Esophagus squamous epithelium (tissue), 5 donors: ENCODE measurements at regions not wholly inside any gene's neighbourhood (a gene's known extent, or its start where the extent isn't known, plus 50 kb on each side); places are given as distances from the start of the nearest gene placed in this dataset.

ENCODE experiments used
- DNase-seq: peaks from one replicate; lab custom pipeline; 2025; lab: John Stamatoyannopoulos, UW
- H3K27ac ChIP-seq, 4 donors: fragments of 200-600 bp; sonication (generic); one replicate each; pipeline ENCODE4 v1.5.1; 2016 to 2019; ENCODE audit warnings: mild to moderate bottlenecking in 1 of 4
- H3K27me3 ChIP-seq, 4 donors: fragments of 200-600 bp; sonication (generic); 1 replicate in 3 of 4; 2 replicates in 1 of 4; pipeline versions ENCODE4 v1.5.1 to v1.6.0; 2017 to 2021; ENCODE audit warnings: antibody characterized with exemption in 1 of 4
- H3K36me3 ChIP-seq, 3 donors: fragments of 200-600 bp; sonication (generic); one replicate each; pipeline ENCODE4 v1.5.1; 2016 to 2019
- H3K4me1 ChIP-seq, 3 donors: fragments of 200-600 bp; sonication (generic); one replicate each; pipeline ENCODE4 v1.5.1; 2017 to 2019
- H3K4me3 ChIP-seq, 4 donors: fragments of 200-600 bp; sonication (generic); 1 replicate in 3 of 4; 2 replicates in 1 of 4; pipeline ENCODE4 v1.5.1; 2016 to 2019; ENCODE audit warnings: mild to moderate bottlenecking in 2 of 4, moderate library complexity in 1 of 4
- H3K9me3 ChIP-seq, 3 donors: fragments of 200-600 bp; sonication (generic); one replicate each; pipeline ENCODE4 v1.5.1; 2016 to 2019
- POLR2A ChIP-seq, 4 donors: fragments of 450-650 bp; IDR thresholded peaks; one replicate each; pipeline ENCODE4 v1.6.1; 2017; ENCODE audit warnings: antibody characterized with exemption in 4 of 4, mild to moderate bottlenecking in 4 of 4, moderate library complexity in 3 of 4
- WGBS, 2 donors: methylation state at CpG; one replicate each; pipeline ENCODE4 v1.1.5; 2018; 5-methylcytosine and 5-hydroxymethylcytosine counted together
- intact Hi-C: fragments of 100-400 bp; cut with DNase I; formaldehyde crosslinking; loops from one replicate; pipeline ENCODE4 v1.15.0; 2022
- TF ChIP-seq, protein P1 (sequence below), 6 experiments: fragments of 450-650 bp in 4 of 6; fragments of 200-600 bp in 2 of 6; sonication (generic) in 2 of 6; IDR thresholded peaks; one replicate each; pipeline ENCODE4 v1.5.1; 2016 to 2019; ENCODE audit warnings: antibody characterized with exemption in 6 of 6, mild to moderate bottlenecking in 4 of 6, moderate library complexity in 4 of 6
- donor health status: DM: yes; HTN: yes; CAD: no.

DNA sequence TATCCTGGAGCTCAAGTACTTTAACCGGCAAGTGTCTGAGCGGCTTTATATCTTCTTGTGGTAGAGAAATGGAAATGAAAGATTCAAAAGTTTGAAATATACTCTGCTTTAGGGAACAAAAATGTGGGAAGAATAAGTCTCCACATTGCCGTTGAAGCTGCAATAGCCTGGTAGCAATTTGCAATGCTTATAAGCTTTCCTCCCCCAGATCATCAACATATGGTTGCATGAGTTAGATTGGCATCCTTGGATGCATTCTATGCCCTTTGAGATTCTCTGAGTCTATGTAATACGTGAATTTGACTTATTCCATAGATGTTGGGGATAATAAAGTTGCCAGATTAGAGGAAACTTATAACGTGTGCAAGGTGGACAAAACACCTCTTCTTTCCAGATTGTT, 86.1 kb upstream of the KCNK1 start:
- H3K27ac ChIP-seq, result no peak overlapping the region
- no peak overlapping the region for H3K4me3 ChIP-seq
- TF ChIP-seq, protein P1, sequence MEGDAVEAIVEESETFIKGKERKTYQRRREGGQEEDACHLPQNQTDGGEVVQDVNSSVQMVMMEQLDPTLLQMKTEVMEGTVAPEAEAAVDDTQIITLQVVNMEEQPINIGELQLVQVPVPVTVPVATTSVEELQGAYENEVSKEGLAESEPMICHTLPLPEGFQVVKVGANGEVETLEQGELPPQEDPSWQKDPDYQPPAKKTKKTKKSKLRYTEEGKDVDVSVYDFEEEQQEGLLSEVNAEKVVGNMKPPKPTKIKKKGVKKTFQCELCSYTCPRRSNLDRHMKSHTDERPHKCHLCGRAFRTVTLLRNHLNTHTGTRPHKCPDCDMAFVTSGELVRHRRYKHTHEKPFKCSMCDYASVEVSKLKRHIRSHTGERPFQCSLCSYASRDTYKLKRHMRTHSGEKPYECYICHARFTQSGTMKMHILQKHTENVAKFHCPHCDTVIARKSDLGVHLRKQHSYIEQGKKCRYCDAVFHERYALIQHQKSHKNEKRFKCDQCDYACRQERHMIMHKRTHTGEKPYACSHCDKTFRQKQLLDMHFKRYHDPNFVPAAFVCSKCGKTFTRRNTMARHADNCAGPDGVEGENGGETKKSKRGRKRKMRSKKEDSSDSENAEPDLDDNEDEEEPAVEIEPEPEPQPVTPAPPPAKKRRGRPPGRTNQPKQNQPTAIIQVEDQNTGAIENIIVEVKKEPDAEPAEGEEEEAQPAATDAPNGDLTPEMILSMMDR (IDR thresholded peaks at IDR 0.05), result no peak
- TF ChIP-seq POLR2A (IDR thresholded peaks at IDR 0.05), result no peak
- H3K27me3 ChIP-seq, result no peaks in the 10 kb centered on the region
- intact Hi-C loops, result no loop called here
- WGBS, 2 donors, result 81% methylated on average over 5 of the region's 5 CpGs
- peaks cover 0 to 5% (median 0%) of the 10 kb centered on the region in 3 donors for H3K9me3 ChIP-seq
- no peak for DNase-seq
- H3K36me3 ChIP-seq, result no peaks in the 10 kb centered on the region
- H3K4me1 ChIP-seq, result no peaks in the 10 kb centered on the region

- 39 to 69% methylated on average over 6 of the region's 6 CpGs for WGBS, 2 donors
- intact Hi-C loops, result no loop called here
Measured at GRCh38 chr1:233530665-233531386, 83.1 kb upstream of the KCNK1 start.

DNA sequence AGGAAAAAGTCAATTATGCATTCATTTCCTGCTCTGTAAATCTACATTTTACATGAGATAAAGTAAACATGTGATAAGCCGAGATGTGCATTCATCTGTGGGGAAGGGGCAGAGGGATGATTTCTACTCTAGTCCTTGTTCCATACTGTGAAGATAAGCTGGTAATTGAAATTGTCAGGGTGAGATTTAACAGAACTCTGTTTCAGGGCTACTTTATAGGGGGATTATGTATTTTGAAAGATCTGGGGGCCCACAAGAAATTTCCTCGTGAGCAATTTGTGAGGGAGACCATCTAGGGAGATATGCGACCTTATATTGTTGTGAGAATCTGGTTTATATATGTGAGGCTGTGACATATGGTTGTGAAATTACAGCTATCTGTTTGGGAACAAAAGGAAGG, 73.1 kb upstream of the KCNK1 start:
- WGBS, 2 donors, result 81 to 82% methylated on average over 3 of the region's 3 CpGs
- Histone ChIP-seq H3K4me1 (peaks cover 0 to 24% (median 3%) of the 10 kb centered on the region in 3 donors), H3K27ac (no peak overlapping the region), H3K36me3 (no peaks in the 10 kb centered on the region), H3K4me3 (no peak overlapping the region), H3K9me3 (no peaks in the 10 kb centered on the region), H3K27me3 (no peaks in the 10 kb centered on the region)
- TF ChIP-seq, protein P1 (IDR thresholded peaks at IDR 0.05), result no peak
- no peak for TF ChIP-seq POLR2A (IDR thresholded peaks at IDR 0.05)
- no peak for DNase-seq
- intact Hi-C loops, result no loop called here

More at GRCh38 chr1:233530665-233531386, 83.1 kb upstream of the KCNK1 start:
- H3K36me3 ChIP-seq, result no peaks in the 10 kb centered on the region
- peaks cover 0 to 5% (median 0%) of the 10 kb centered on the region in 3 donors for H3K9me3 ChIP-seq
- no peak for TF ChIP-seq POLR2A (IDR thresholded peaks at IDR 0.05)
- TF ChIP-seq, protein P1 (IDR thresholded peaks at IDR 0.05), result no peak
- no peaks in the 10 kb centered on the region for H3K4me1 ChIP-seq
- H3K27ac ChIP-seq, result no peak overlapping the region
- no peak for DNase-seq
- H3K4me3 ChIP-seq, result no peak overlapping the region
- no peaks in the 10 kb centered on the region for H3K27me3 ChIP-seq

DNA sequence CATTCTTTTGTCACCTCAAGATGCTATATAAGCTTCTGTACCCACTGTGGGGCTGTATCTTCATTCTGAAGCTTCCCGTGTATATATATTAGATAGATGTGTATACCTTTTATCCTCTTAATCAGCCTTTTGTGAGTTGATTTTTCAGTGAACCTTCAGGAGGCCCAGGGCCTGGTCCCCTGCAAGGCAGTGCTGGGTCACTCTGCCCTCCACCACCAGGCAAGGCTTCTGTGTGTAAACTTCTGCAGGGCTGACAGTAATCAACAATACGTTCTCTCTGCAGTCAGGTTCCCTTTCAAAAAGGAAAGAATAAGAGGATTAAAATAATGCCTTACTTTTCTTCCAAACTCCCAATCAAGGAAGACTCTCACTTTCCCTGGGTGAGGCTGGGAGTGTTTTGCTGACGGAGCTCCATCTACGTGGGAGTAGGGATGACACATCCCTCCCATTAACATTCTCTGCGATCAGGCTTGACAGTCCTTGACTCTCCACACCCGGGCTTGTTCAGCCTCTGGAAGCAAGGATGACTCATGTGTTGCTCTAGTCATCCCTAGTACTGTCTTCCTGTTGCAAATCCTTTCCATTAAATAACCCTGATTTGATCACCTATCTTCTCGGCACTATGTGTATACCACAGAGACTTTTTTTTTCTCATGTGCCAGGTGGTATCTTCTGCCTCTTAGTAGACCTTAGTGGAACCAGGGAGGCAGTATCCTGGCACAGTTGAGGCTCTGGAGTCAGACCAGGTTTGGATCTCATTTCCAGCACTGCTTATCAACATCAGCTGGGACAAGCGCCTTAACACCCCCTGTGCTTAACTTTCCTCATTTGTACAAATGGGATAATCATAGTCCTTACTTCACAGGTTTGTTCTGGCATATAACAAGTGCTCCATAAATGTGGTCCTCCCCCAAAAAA, 70.3 kb upstream of the KCNK1 start:
- DNase-seq, result no peak
- no peak for TF ChIP-seq POLR2A (IDR thresholded peaks at IDR 0.05)
- TF ChIP-seq, protein P1 (IDR thresholded peaks at IDR 0.05), result no peak
- intact Hi-C loops, result no loop called here

More for the DNA sequence above, 70.3 kb upstream of the KCNK1 start:
- H3K4me3 ChIP-seq, result peak overlapping the region in 1 of 4 donors; percentile 7
- WGBS, 2 donors, result 15 to 30% methylated on average over 8 of the region's 8 CpGs
- H3K27ac ChIP-seq, result peak overlapping the region in 3 of 4 donors; percentile 2 to 70 (median 67)
- H3K9me3 ChIP-seq, result no peaks in the 10 kb centered on the region
- H3K27me3 ChIP-seq, result no peaks in the 10 kb centered on the region
- no peaks in the 10 kb centered on the region for H3K36me3 ChIP-seq
- peaks cover 0 to 24% (median 3%) of the 10 kb centered on the region in 3 donors for H3K4me1 ChIP-seq
